Karpas-422 (cell line): ENCODE measurements at regions not wholly inside any gene's neighbourhood (a gene's known extent, or its start where the extent isn't known, plus 50 kb on each side); places are given as distances from the start of the nearest gene placed in this dataset.
"Not testable (repeated sequence)": the region's sequence is repeated elsewhere in the genome, so short reads cannot be mapped to it uniquely, and the experiment has no call there.

Experiments used
- DNase-seq: peaks from one replicate; pipeline ENCODE4 v3.0.0-alpha.2; 2015
- H2AFZ ChIP-seq: fragments of 200-600 bp; sonication (generic); 2 replicates; pipeline ENCODE4 v1.6.1; 2014; ENCODE audit warnings: antibody characterized with exemption, low read length, mixed read lengths
- H3K27ac ChIP-seq: fragments of 200-600 bp; sonication (generic); 2 replicates; pipeline ENCODE4 v1.5.1; 2014; ENCODE audit warnings: mild to moderate bottlenecking, low read length, moderate library complexity
- H3K27me3 ChIP-seq: fragments of 200-600 bp; sonication (generic); 2 replicates; pipeline ENCODE4 v1.6.1; 2014; ENCODE audit warnings: low read length, mixed read lengths
- H3K36me3 ChIP-seq: fragments of 200-600 bp; sonication (generic); 2 replicates; pipeline ENCODE4 v1.6.1; 2014; ENCODE audit warnings: low read length, mixed read lengths; ENCODE audit not compliant: insufficient read depth
- H3K4me1 ChIP-seq: fragments of 200-600 bp; sonication (generic); 2 replicates; pipeline ENCODE4 v1.6.1; 2014; ENCODE audit warnings: mild to moderate bottlenecking, low read length, mixed read lengths
- H3K4me2 ChIP-seq: fragments of 200-600 bp; sonication (generic); 2 replicates; pipeline ENCODE4 v1.6.1; 2014; ENCODE audit warnings: low read length, low read depth, mild to moderate bottlenecking; ENCODE audit not compliant: poor library complexity, severe bottlenecking
- H3K4me3 ChIP-seq: fragments of 200-600 bp; sonication (generic); 2 replicates; pipeline ENCODE4 v1.5.1; 2014; ENCODE audit warnings: mild to moderate bottlenecking, antibody characterized with exemption, low read length, mixed read lengths
- H3K79me2 ChIP-seq: fragments of 200-600 bp; sonication (generic); 2 replicates; pipeline ENCODE4 v1.6.1; 2014; ENCODE audit warnings: mild to moderate bottlenecking, low read length, mixed read lengths
- H3K9ac ChIP-seq: fragments of 200-600 bp; sonication (generic); 2 replicates; pipeline ENCODE4 v1.6.0; 2014; ENCODE audit warnings: low read length
- H3K9me2 ChIP-seq: fragments of 200-600 bp; sonication (generic), shearing (Covaris generic); replicated peaks from 2 replicates; pipeline ENCODE4 v1.6.0; 2014; ENCODE audit warnings: mild to moderate bottlenecking, low read length, moderate library complexity; ENCODE audit not compliant: insufficient read depth
- H3K9me3 ChIP-seq: fragments of 300-700, 200-600 bp; sonication (generic); 2 replicates; pipeline ENCODE4 v1.6.1; 2014; ENCODE audit warnings: low read length, mixed read lengths
- H4K20me1 ChIP-seq: fragments of 200-600 bp; sonication (generic); 2 replicates; pipeline ENCODE4 v1.6.1; 2014; ENCODE audit warnings: mild to moderate bottlenecking, antibody characterized with exemption, low read length, low read depth; ENCODE audit not compliant: insufficient read depth

DNA sequence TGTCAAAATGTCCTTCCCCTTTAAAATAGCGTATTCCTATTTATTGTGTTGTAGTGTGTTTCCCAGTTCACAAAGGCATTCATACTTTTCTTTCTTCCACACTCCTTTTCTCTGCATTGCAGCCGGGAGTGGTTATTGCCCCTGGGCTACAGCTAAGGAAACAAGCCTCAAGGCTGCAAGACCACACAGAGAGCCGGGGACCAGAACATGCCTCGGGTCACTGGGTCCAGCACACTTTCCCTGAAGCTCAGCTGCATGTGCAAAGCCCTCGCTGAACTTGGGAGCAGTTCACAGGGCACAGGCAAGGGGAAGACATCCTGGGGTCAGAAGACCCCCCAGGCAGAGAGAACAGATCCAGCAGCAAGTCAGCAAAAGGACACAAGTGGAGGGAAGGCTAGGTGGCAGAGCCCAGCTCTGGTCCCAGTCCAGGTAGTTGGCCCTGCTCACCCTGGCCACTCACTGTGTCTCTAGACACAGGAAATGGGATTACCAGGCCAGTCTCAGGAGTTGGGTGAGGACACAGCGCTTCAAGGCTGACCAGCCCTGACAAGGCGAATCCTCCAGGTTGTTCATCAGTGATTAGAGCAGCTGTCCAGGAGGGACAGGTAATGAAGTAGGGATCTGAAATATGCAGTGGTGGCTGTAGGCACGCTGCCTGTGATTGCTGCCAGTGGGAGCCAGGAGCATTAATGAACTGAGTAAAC is 118.2 kb downstream of the CD83 start:
- Histone ChIP-seq H3K27ac (no peak overlapping the region), H3K9ac (no peak overlapping the region), H3K4me3 (no peak overlapping the region), H3K36me3 (no peaks in the 10 kb centered on the region), H3K4me1 (no peaks in the 10 kb centered on the region), H3K79me2 (no peaks in the 10 kb centered on the region), H3K27me3 (no peaks in the 10 kb centered on the region), H3K9me2 (no peaks in the 10 kb centered on the region), H2AFZ (no peak overlapping the region), H4K20me1 (no peaks in the 10 kb centered on the region), H3K9me3 (no peaks in the 10 kb centered on the region), H3K4me2 (no peak overlapping the region)
- DNase-seq, result no peak

DNA sequence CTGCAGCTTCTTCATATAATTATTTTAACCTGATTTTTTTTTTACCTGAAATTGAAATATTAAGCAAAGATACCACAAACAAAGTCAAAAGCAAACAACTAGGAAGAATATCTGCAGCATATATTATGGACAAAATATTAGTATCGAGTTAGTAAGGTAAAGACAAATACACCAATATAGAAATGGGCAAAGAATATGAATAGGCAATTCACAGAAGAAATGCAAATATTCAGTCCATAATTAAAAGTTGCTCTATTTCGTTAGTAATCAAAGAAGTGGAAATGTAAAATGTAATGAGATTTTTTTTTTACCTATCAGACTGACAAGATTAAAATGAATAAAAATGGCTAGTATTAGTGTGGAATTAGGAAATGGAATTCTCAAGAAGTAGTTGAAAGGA is 121.5 kb downstream of the CD83 start:
- H3K9ac ChIP-seq, result no peak overlapping the region
- no peak overlapping the region for H3K27ac ChIP-seq
- no peak overlapping the region for H3K4me3 ChIP-seq
- H3K27me3 ChIP-seq, result no peaks in the 10 kb centered on the region
- no peaks in the 10 kb centered on the region for H3K79me2 ChIP-seq
- no peak overlapping the region for H3K4me2 ChIP-seq
- H3K36me3 ChIP-seq, result no peaks in the 10 kb centered on the region
- H3K4me1 ChIP-seq, result no peaks in the 10 kb centered on the region
- DNase-seq, result no peak
- no peaks in the 10 kb centered on the region for H4K20me1 ChIP-seq
- H3K9me2 ChIP-seq, result no peaks in the 10 kb centered on the region
- no peak overlapping the region for H2AFZ ChIP-seq
- no peaks in the 10 kb centered on the region for H3K9me3 ChIP-seq

DNA sequence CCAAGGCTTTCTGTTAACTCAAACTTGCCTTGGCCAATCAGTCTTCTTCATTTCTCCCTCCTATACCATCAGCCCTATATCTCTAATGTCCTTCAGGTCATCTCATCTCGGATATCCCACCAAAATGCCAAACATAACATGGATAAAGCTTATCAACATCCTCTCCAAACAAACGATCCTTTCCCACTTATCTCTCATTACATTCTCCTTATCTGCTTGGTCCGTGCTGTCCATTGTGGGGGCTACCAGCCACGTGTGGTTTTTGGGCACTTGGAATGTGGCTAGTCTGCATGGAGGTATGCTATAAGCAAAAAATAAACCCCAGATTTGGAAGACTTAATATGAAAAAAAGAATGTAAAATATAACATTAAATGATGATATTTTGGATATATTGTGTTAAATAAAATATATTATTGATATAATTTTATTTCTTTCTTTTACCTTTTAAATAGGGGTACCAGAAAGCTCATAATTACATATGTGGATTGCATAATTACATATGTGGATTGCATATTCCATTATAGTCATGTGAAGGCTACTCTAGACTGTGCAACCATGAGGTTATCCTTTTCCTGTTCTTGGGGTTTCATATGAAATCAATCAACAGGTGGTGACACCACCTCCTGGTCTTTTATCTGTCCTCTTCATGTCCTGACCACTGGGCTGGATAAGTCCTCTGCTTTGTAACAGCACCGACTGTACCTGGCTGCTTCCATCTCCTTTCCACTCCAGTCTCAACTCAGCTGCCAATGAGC is 123.0 kb downstream of the CD83 start:
- no peak overlapping the region for H3K4me3 ChIP-seq
- H3K4me1 ChIP-seq, result no peaks in the 10 kb centered on the region
- no peaks in the 10 kb centered on the region for H3K9me3 ChIP-seq
- no peaks in the 10 kb centered on the region for H3K27me3 ChIP-seq
- no peak overlapping the region for H3K9ac ChIP-seq
- no peaks in the 10 kb centered on the region for H3K9me2 ChIP-seq
- DNase-seq, result no peak
- H3K36me3 ChIP-seq, result no peaks in the 10 kb centered on the region
- no peak overlapping the region for H3K4me2 ChIP-seq
- H3K79me2 ChIP-seq, result no peaks in the 10 kb centered on the region
- H4K20me1 ChIP-seq, result no peaks in the 10 kb centered on the region
- no peak overlapping the region for H3K27ac ChIP-seq
- H2AFZ ChIP-seq, result no peak overlapping the region

DNA sequence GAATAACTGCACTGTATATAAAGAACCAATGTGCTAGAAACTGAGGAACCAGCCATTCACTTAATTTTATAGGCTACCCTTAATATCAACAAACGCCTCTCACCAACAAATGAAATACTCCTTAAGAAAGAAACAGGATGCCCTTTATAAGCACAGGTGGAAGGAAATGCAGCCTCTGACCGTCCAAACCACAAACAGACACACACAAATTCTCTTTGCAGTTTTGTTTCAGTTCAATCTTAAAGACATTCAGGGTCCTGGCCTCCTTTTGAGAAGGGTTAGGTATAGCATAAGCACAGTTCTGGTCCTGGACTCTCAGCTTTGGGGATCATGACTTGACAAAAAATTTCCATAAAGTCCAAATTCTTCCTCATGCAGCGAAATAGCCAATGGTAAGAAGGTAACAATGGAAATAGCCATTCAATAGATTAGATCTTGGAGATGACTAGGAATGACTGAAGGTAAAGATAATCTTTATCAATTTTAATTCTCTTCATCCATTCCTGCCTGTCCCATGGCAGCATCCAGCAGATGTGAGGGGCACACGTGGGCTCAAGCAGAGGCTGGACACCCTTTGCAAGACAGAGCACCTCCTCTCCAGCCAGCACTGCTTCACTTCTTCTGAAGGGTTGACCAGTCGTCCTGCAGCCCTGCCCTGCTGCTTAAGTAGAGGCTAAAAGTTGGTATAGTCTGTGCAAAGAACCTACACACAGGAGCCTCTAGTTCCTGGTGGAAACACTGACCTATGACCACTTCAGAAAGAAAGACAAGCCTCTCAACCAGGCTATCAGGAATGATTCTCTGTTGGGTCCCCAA is 123.9 kb downstream of the CD83 start:
- Histone ChIP-seq H3K4me3 (no peak overlapping the region), H2AFZ (no peak overlapping the region), H3K9me2 (no peaks in the 10 kb centered on the region), H3K4me2 (no peak overlapping the region), H3K79me2 (no peaks in the 10 kb centered on the region), H3K9me3 (no peaks in the 10 kb centered on the region), H3K4me1 (no peaks in the 10 kb centered on the region), H4K20me1 (no peaks in the 10 kb centered on the region), H3K27ac (no peak overlapping the region), H3K9ac (no peak overlapping the region), H3K36me3 (no peaks in the 10 kb centered on the region), H3K27me3 (no peaks in the 10 kb centered on the region)
- DNase-seq, result no peak

DNA sequence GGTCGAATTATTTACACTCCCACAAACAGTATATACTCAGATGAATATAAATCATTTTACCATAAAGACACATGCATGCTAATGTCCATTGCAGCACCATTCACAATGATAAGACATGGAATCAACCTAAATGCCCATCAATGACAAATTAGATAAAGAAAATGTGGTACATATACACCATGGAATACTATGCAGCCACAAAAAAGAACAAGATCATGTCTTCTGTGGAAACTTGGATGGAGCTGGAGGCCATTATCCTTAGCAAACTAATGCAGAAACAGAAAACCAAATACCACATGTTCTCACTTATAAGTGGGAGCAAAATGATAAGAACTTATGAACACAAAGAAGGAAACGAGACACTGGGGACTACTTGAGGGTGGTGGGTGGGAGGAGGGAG is 125.3 kb downstream of the CD83 start:
- not testable (repeated sequence) for H3K4me2 ChIP-seq, H3K79me2 ChIP-seq, H3K4me3 ChIP-seq, H3K27ac ChIP-seq, H3K4me1 ChIP-seq, H2AFZ ChIP-seq, DNase-seq, H3K27me3 ChIP-seq, H3K9me3 ChIP-seq, H3K36me3 ChIP-seq, H4K20me1 ChIP-seq, H3K9ac ChIP-seq, H3K9me2 ChIP-seq

DNA sequence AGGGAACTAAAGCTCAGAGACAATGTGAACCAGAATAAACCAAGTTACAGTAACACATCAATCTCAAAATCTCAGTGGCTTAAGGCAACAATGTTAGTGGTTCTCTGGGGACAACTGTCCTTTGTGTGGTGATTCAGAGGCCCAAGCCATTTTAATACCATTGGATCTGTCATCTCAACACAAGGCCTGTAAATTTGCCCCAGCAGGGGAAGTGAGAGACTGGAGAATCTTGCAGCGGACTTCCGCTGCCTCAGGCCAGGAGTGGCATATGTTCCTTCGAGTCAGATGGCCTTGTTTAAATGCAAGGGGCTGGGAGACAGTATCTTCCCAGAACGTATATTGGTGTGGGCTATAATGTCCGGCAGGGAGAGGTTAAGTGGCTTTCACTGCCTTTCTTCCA is 126.0 kb downstream of the CD83 start:
- no peak overlapping the region for H3K4me3 ChIP-seq
- no peaks in the 10 kb centered on the region for H3K36me3 ChIP-seq
- no peaks in the 10 kb centered on the region for H3K79me2 ChIP-seq
- no peaks in the 10 kb centered on the region for H4K20me1 ChIP-seq
- no peaks in the 10 kb centered on the region for H3K9me3 ChIP-seq
- H3K9me2 ChIP-seq, result no peaks in the 10 kb centered on the region
- H2AFZ ChIP-seq, result no peak overlapping the region
- no peaks in the 10 kb centered on the region for H3K27me3 ChIP-seq
- no peak for DNase-seq
- H3K4me2 ChIP-seq, result no peak overlapping the region
- H3K4me1 ChIP-seq, result no peaks in the 10 kb centered on the region
- no peak overlapping the region for H3K9ac ChIP-seq
- no peak overlapping the region for H3K27ac ChIP-seq

DNA sequence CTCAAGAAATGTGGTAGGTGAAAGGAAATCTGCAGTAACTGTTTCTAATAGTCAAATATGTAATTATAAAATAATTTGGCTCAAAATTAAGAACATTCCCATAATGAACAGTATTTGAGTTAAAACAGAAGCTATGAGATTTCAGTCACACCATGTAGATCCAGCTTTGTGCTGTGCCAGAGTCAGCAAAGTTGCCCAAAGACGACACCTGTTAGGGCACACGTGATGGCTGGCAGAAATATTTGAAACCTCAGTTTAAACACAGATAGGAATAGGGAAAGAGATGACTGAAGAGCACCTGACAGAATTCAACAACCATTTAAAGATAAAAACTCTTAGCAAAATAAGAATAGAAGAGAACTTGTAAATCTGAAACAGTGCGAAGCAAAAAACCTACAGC is 129.3 kb downstream of the CD83 start:
- Histone ChIP-seq H3K9ac (no peak overlapping the region), H3K27ac (no peak overlapping the region), H3K4me2 (no peak overlapping the region), H3K27me3 (no peaks in the 10 kb centered on the region), H3K79me2 (no peaks in the 10 kb centered on the region), H3K36me3 (no peaks in the 10 kb centered on the region), H4K20me1 (no peaks in the 10 kb centered on the region), H3K4me3 (no peak overlapping the region), H3K9me3 (no peaks in the 10 kb centered on the region), H3K4me1 (no peaks in the 10 kb centered on the region), H3K9me2 (no peaks in the 10 kb centered on the region), H2AFZ (no peak overlapping the region)
- no peak for DNase-seq

DNA sequence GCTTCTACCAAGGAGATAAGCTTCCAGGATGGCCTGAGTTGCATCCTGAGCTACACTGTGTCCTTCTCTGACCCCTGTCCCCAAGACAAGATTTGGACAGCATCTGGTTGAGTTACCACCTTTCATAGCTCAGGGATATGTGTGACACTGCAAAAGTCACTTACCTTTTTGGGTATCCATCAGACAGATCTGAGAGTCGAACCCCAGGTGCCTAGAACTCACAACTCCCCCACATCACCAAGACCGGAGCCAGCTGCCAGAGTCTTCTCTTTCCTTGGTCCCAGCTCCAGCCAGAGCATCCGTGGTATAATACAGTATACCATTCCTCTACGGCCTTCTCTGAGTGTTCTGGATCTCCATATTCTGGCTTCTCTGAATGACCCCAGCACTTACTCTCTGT is 133.0 kb downstream of the CD83 start:
- H3K79me2 ChIP-seq, result no peaks in the 10 kb centered on the region
- no peaks in the 10 kb centered on the region for H3K27me3 ChIP-seq
- no peak overlapping the region for H3K4me2 ChIP-seq
- no peaks in the 10 kb centered on the region for H3K36me3 ChIP-seq
- H3K4me1 ChIP-seq, result no peaks in the 10 kb centered on the region
- no peak for DNase-seq
- no peak overlapping the region for H3K4me3 ChIP-seq
- H2AFZ ChIP-seq, result no peak overlapping the region
- no peak overlapping the region for H3K9ac ChIP-seq
- no peak overlapping the region for H3K27ac ChIP-seq
- no peaks in the 10 kb centered on the region for H4K20me1 ChIP-seq
- H3K9me3 ChIP-seq, result no peaks in the 10 kb centered on the region
- no peaks in the 10 kb centered on the region for H3K9me2 ChIP-seq
